Gastroesophageal sphincter (tissue), 4 donors: ENCODE measurements at regions not wholly inside any gene's neighbourhood (a gene's known extent, or its start where the extent isn't known, plus 50 kb on each side); places are given as distances from the start of the nearest gene placed in this dataset.
"Not testable (repeated sequence)": the region's sequence is repeated elsewhere in the genome, so short reads cannot be mapped to it uniquely, and the experiment has no call there.

Source experiments
- ATAC-seq: fragments of 150-250 bp; one replicate; pipeline ENCODE4 v1.9.1; 2016; ENCODE audit warnings: mild to moderate bottlenecking, moderate library complexity
- H3K27ac ChIP-seq, 4 donors: fragments of 200-600 bp; sonication (generic) in 3 of 4; 1 replicate in 3 of 4; 2 replicates in 1 of 4; pipeline ENCODE4 v1.5.1; 2016 to 2019
- H3K27me3 ChIP-seq: fragments of 200-600 bp; sonication (generic); one replicate; pipeline ENCODE4 v1.5.1; 2019
- H3K36me3 ChIP-seq, 2 donors: fragments of 200-600 bp; sonication (generic); one replicate each; pipeline ENCODE4 v1.5.1; 2019; ENCODE audit warnings: control low read depth in 1 of 2
- H3K4me1 ChIP-seq, 3 donors: fragments of 200-600 bp; sonication (generic); 1 replicate in 2 of 3; 2 replicates in 1 of 3; pipeline ENCODE4 v1.5.1; 2016 to 2019; ENCODE audit warnings: control low read depth in 2 of 3
- H3K4me3 ChIP-seq, 2 donors: fragments of 200-600 bp; sonication (generic); one replicate each; pipeline ENCODE4 v1.5.1; 2019; ENCODE audit warnings: mild to moderate bottlenecking in 1 of 2, moderate library complexity in 1 of 2
- H3K9me3 ChIP-seq, 3 donors: fragments of 200-600 bp; sonication (generic); one replicate each; pipeline ENCODE4 v1.5.1; 2017 to 2019; ENCODE audit warnings: control low read depth in 2 of 3
- EP300 ChIP-seq: sonication (generic); formaldehyde crosslinking; IDR thresholded peaks from one replicate; pipeline ENCODE4 v1.6.1; 2017; ENCODE audit warnings: antibody characterized with exemption, mild to moderate bottlenecking
- POLR2A ChIP-seq, 2 donors: fragments of 450-650 bp; IDR thresholded peaks; one replicate each; pipeline ENCODE4 v1.6.1; 2017; ENCODE audit warnings: antibody characterized with exemption in 2 of 2, mild to moderate bottlenecking in 2 of 2, moderate library complexity in 1 of 2
- POLR2AphosphoS5 ChIP-seq: sonication (generic); formaldehyde crosslinking; IDR thresholded peaks from one replicate; pipeline ENCODE4 v1.6.1; 2017; ENCODE audit warnings: antibody characterized with exemption
- WGBS, 2 donors: methylation state at CpG; one replicate each; pipeline ENCODE4 v1.1.5; 2018; ENCODE audit warnings: low coverage in 1 of 2; 5-methylcytosine and 5-hydroxymethylcytosine counted together
- TF ChIP-seq, protein P1 (sequence below), 4 experiments: fragments of 200-600 bp in 2 of 4; fragments of 450-650 bp in 2 of 4; sonication (generic) in 1 of 4; IDR thresholded peaks; one replicate each; pipeline ENCODE4 v1.5.1; 2017 to 2019; ENCODE audit warnings: antibody characterized with exemption in 4 of 4, mild to moderate bottlenecking in 2 of 4, moderate library complexity in 2 of 4

DNA sequence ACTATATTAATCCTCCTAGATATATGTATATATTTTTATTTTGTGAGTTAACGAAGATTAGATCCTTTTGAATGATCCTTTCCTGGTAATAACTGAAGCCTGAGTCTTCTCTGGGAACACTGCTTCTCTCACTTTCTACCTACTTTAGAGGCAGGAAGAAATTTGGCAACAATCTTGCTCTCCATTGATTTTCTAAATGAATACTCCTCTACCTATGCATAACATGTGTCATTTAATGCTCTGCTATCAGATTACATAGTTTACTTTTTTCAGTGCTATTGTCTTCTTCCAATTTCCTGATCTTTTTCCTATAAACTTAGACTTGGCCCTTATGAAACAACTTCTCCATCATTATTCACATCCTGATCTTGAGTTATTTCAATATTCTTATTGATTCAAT is 60.4 kb upstream of the PDHA2 start:
- no peak for TF ChIP-seq POLR2AphosphoS5
- TF ChIP-seq, protein P1, sequence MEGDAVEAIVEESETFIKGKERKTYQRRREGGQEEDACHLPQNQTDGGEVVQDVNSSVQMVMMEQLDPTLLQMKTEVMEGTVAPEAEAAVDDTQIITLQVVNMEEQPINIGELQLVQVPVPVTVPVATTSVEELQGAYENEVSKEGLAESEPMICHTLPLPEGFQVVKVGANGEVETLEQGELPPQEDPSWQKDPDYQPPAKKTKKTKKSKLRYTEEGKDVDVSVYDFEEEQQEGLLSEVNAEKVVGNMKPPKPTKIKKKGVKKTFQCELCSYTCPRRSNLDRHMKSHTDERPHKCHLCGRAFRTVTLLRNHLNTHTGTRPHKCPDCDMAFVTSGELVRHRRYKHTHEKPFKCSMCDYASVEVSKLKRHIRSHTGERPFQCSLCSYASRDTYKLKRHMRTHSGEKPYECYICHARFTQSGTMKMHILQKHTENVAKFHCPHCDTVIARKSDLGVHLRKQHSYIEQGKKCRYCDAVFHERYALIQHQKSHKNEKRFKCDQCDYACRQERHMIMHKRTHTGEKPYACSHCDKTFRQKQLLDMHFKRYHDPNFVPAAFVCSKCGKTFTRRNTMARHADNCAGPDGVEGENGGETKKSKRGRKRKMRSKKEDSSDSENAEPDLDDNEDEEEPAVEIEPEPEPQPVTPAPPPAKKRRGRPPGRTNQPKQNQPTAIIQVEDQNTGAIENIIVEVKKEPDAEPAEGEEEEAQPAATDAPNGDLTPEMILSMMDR (IDR thresholded peaks at IDR 0.05) = no peak
- no peak for TF ChIP-seq POLR2A (IDR thresholded peaks at IDR 0.05)
- no peak for TF ChIP-seq EP300
- 94 to 100% methylated on average over 1 of the region's 1 CpG for WGBS, 2 donors

GRCh38 chr4:95778666-95779065 is 61.2 kb upstream of the PDHA2 start:
- no peak overlapping the region for H3K4me3 ChIP-seq
- H3K27me3 ChIP-seq = no peaks in the 10 kb centered on the region
- H3K4me1 ChIP-seq = no peaks in the 10 kb centered on the region
- H3K36me3 ChIP-seq = no peaks in the 10 kb centered on the region
- no peak for TF ChIP-seq POLR2AphosphoS5
- no peak for TF ChIP-seq POLR2A (IDR thresholded peaks at IDR 0.05)
- no peak for TF ChIP-seq EP300
- H3K9me3 ChIP-seq = no peaks in the 10 kb centered on the region
- H3K27ac ChIP-seq = no peak overlapping the region
- no peak for ATAC-seq

More for the DNA sequence above, 60.4 kb upstream of the PDHA2 start:
- Histone ChIP-seq H3K9me3 (no peaks in the 10 kb centered on the region), H3K4me1 (no peaks in the 10 kb centered on the region), H3K4me3 (no peak overlapping the region), H3K27me3 (no peaks in the 10 kb centered on the region), H3K27ac (no peak overlapping the region), H3K36me3 (no peaks in the 10 kb centered on the region)
- ATAC-seq = no peak

- not testable (repeated sequence) for H3K27ac ChIP-seq, H3K36me3 ChIP-seq, H3K9me3 ChIP-seq, H3K4me3 ChIP-seq, ATAC-seq, H3K4me1 ChIP-seq, H3K27me3 ChIP-seq
- 57 to 78% methylated on average over 1 to 3 of the region's 3 CpGs for WGBS, 2 donors
These were observed 69.3 kb upstream of the PDHA2 start for GRCh38 chr4:95770605-95771004.

GRCh38 chr4:95764961-95765360 is 74.9 kb upstream of the PDHA2 start:
- Histone ChIP-seq H3K27ac (no peak overlapping the region), H3K36me3 (no peaks in the 10 kb centered on the region), H3K9me3 (no peaks in the 10 kb centered on the region), H3K27me3 (no peaks in the 10 kb centered on the region), H3K4me1 (no peaks in the 10 kb centered on the region), H3K4me3 (no peak overlapping the region)
- ATAC-seq = no peak
- WGBS, 2 donors = 85 to 90% methylated on average over 3 of the region's 3 CpGs
- TF ChIP-seq POLR2A (IDR thresholded peaks at IDR 0.05) (no peak), POLR2AphosphoS5 (no peak), EP300 (no peak)
- TF ChIP-seq, protein P1 (IDR thresholded peaks at IDR 0.05) = no peak

DNA sequence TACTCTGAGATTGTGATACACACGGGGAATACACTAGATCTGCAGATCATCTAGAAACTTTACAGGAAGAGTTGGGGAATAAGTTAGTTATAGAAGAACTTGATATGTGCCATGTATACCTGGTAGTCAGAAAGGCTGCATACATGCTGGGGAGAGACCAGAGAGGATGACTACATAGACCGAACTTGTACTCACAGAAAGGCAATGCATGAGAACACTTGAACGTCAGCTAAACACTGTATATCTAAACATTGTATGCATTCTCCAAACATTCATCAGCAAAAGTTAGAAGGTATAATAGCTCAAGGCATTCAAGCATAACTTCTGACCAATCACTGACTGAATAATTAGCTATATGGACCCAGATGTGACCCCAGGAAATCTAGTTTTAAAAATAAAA is 78.0 kb upstream of the PDHA2 start:
- Histone ChIP-seq H3K9me3 (no peaks in the 10 kb centered on the region), H3K27ac (no peak overlapping the region), H3K4me3 (no peak overlapping the region), H3K4me1 (no peaks in the 10 kb centered on the region), H3K27me3 (no peaks in the 10 kb centered on the region), H3K36me3 (no peaks in the 10 kb centered on the region)
- 83 to 92% methylated on average over 2 to 3 of the region's 3 CpGs for WGBS, 2 donors
- ATAC-seq = no peak
- no peak for TF ChIP-seq POLR2A (IDR thresholded peaks at IDR 0.05)
- TF ChIP-seq, protein P1 (IDR thresholded peaks at IDR 0.05) = no peak
- TF ChIP-seq POLR2AphosphoS5 = no peak
- no peak for TF ChIP-seq EP300

GRCh38 chr4:95761426-95761825 is 78.5 kb upstream of the PDHA2 start:
- Histone ChIP-seq H3K4me1 (no peaks in the 10 kb centered on the region), H3K27ac (no peak overlapping the region), H3K9me3 (no peaks in the 10 kb centered on the region), H3K27me3 (no peaks in the 10 kb centered on the region), H3K36me3 (no peaks in the 10 kb centered on the region), H3K4me3 (no peak overlapping the region)
- no peak for TF ChIP-seq EP300
- TF ChIP-seq, protein P1 (IDR thresholded peaks at IDR 0.05) = no peak
- no peak for TF ChIP-seq POLR2A (IDR thresholded peaks at IDR 0.05)
- TF ChIP-seq POLR2AphosphoS5 = no peak
- WGBS, 2 donors = 60 to 90% methylated on average over 1 of the region's 1 CpG
- no peak for ATAC-seq

GRCh38 chr4:95760646-95761045 is 79.2 kb upstream of the PDHA2 start:
- H3K4me1 ChIP-seq, ATAC-seq, H3K27me3 ChIP-seq, H3K27ac ChIP-seq, H3K4me3 ChIP-seq, H3K36me3 ChIP-seq, H3K9me3 ChIP-seq: not testable (repeated sequence)
- 13% methylated on average over 1 of the region's 1 CpG for WGBS, 2 donors
